ENCODE measurements at regions not wholly inside any gene's neighbourhood (a gene's known extent, or its start where the extent isn't known, plus 50 kb on each side); places are given as distances from the start of the nearest gene placed in this dataset.

GRCh38 chr7:85619236-85619635 is 432.4 kb upstream of the SEMA3D start:
- no peak overlapping the region for H3K4me3 ChIP-seq (ENCODE audit: low read length)
- DNase-seq = no peak
- no peak overlapping the region for H3K27ac ChIP-seq (ENCODE audit: low read length)
- peaks cover 4% of the 10 kb centered on the region for H3K9me3 ChIP-seq (ENCODE audit: control insufficient read depth, low read depth, low read length)
- no peaks in the 10 kb centered on the region for H3K27me3 ChIP-seq (ENCODE audit: control insufficient read depth, insufficient read depth, low read length)
- no peaks in the 10 kb centered on the region for H3K36me3 ChIP-seq (ENCODE audit: control insufficient read depth, insufficient read depth, low read length)
- H3K4me1 ChIP-seq (ENCODE audit: control insufficient read depth, insufficient read depth, low read length) = no peaks in the 10 kb centered on the region
- 60% methylated on average over 1 of the region's 1 CpG for WGBS (ENCODE audit: insufficient coverage, low lambda C conversion rate)

DNA sequence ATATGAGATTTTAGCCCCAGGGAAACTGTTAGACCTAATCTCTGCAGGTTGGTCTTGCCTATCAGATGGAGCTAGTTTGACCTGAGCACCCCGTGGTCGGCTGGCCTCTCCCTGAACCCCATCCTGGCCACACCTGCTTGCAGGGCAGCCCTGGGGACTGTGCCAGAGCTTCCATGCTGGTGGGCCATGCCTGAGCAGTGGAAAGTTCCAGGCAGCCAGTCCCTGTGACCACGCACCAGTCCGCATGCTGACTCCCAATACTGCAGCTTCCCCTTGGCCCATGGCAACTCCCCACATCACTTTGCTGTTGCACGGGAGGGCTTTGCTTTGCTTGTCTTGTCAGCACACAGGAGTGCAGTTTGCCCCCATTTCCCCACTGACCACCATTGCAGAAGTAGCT is 427.8 kb upstream of the SEMA3D start:
- DNase-seq = no peak
- no peaks in the 10 kb centered on the region for H3K27me3 ChIP-seq (ENCODE audit: control insufficient read depth, insufficient read depth, low read length)
- no peaks in the 10 kb centered on the region for H3K36me3 ChIP-seq (ENCODE audit: control insufficient read depth, insufficient read depth, low read length)
- WGBS (ENCODE audit: insufficient coverage, low lambda C conversion rate) = no CpG with 5 or more reads among the region's 5 CpGs
- H3K9me3 ChIP-seq (ENCODE audit: control insufficient read depth, low read depth, low read length) = no peaks in the 10 kb centered on the region
- no peaks in the 10 kb centered on the region for H3K4me1 ChIP-seq (ENCODE audit: control insufficient read depth, insufficient read depth, low read length)
- no peak overlapping the region for H3K27ac ChIP-seq (ENCODE audit: low read length)
- H3K4me3 ChIP-seq (ENCODE audit: low read length) = no peak overlapping the region

GRCh38 chr7:85612514-85612913 is 425.7 kb upstream of the SEMA3D start:
- H3K4me3 ChIP-seq (ENCODE audit: low read length) = no peak overlapping the region

GRCh38 chr7:85608804-85609203 is 421.9 kb upstream of the SEMA3D start:
- Histone ChIP-seq H3K9me3 (ENCODE audit: control insufficient read depth, low read depth, low read length) (no peaks in the 10 kb centered on the region), H3K4me1 (ENCODE audit: control insufficient read depth, insufficient read depth, low read length) (no peaks in the 10 kb centered on the region), H3K27me3 (ENCODE audit: control insufficient read depth, insufficient read depth, low read length) (no peaks in the 10 kb centered on the region), H3K4me3 (ENCODE audit: low read length) (no peak overlapping the region), H3K27ac (ENCODE audit: low read length) (no peak overlapping the region), H3K36me3 (ENCODE audit: control insufficient read depth, insufficient read depth, low read length) (no peaks in the 10 kb centered on the region)
- DNase-seq = no peak

More at GRCh38 chr7:85612514-85612913, 425.7 kb upstream of the SEMA3D start:
- no peaks in the 10 kb centered on the region for H3K36me3 ChIP-seq (ENCODE audit: control insufficient read depth, insufficient read depth, low read length)
- H3K4me1 ChIP-seq (ENCODE audit: control insufficient read depth, insufficient read depth, low read length) = no peaks in the 10 kb centered on the region
- H3K27ac ChIP-seq (ENCODE audit: low read length) = no peak overlapping the region
- no peaks in the 10 kb centered on the region for H3K27me3 ChIP-seq (ENCODE audit: control insufficient read depth, insufficient read depth, low read length)
- H3K9me3 ChIP-seq (ENCODE audit: control insufficient read depth, low read depth, low read length) = no peaks in the 10 kb centered on the region
- DNase-seq = no peak

DNA sequence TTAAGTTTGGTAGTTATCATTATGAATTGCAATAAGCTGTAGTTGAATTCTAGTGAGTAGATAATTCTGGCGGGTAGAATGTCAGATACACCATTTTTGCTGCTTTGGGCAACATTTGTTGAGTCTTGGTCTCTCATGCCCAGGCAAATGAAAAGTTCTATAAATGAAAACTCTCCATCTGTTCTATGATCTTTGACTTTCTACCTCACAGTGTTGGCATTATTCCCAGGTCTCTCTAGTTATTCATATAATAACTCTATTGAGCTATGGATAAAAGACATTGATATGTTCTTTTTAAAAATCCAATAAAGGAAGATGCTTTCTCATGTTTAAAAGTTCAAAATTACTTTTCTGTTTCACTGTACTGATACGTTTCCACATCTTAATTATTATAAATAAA is 415.3 kb upstream of the SEMA3D start:
- WGBS (ENCODE audit: insufficient coverage, low lambda C conversion rate) = 67% methylated on average over 1 of the region's 2 CpGs
- H3K9me3 ChIP-seq (ENCODE audit: control insufficient read depth, low read depth, low read length) = no peaks in the 10 kb centered on the region
- no peaks in the 10 kb centered on the region for H3K27me3 ChIP-seq (ENCODE audit: control insufficient read depth, insufficient read depth, low read length)
- DNase-seq = no peak
- no peaks in the 10 kb centered on the region for H3K36me3 ChIP-seq (ENCODE audit: control insufficient read depth, insufficient read depth, low read length)
- H3K27ac ChIP-seq (ENCODE audit: low read length) = no peak overlapping the region
- no peak overlapping the region for H3K4me3 ChIP-seq (ENCODE audit: low read length)
- no peaks in the 10 kb centered on the region for H3K4me1 ChIP-seq (ENCODE audit: control insufficient read depth, insufficient read depth, low read length)

- no peak overlapping the region for H3K27ac ChIP-seq (ENCODE audit: low read length)
- no peaks in the 10 kb centered on the region for H3K36me3 ChIP-seq (ENCODE audit: control insufficient read depth, insufficient read depth, low read length)
- DNase-seq = peak in 1 of 2 donors; percentile 2
- H3K4me1 ChIP-seq (ENCODE audit: control insufficient read depth, insufficient read depth, low read length) = no peaks in the 10 kb centered on the region
- no peaks in the 10 kb centered on the region for H3K9me3 ChIP-seq (ENCODE audit: control insufficient read depth, low read depth, low read length)
- WGBS (ENCODE audit: insufficient coverage, low lambda C conversion rate) = 0% methylated on average over 1 of the region's 3 CpGs
- no peaks in the 10 kb centered on the region for H3K27me3 ChIP-seq (ENCODE audit: control insufficient read depth, insufficient read depth, low read length)
- no peak overlapping the region for H3K4me3 ChIP-seq (ENCODE audit: low read length)
Measured at GRCh38 chr7:85600395-85600794, 413.5 kb upstream of the SEMA3D start.

GRCh38 chr7:85596827-85597226 is 410.0 kb upstream of the SEMA3D start:
- no CpG with 5 or more reads among the region's 2 CpGs for WGBS (ENCODE audit: insufficient coverage, low lambda C conversion rate)
- Histone ChIP-seq H3K4me1 (ENCODE audit: control insufficient read depth, insufficient read depth, low read length) (no peaks in the 10 kb centered on the region), H3K9me3 (ENCODE audit: control insufficient read depth, low read depth, low read length) (no peaks in the 10 kb centered on the region), H3K27me3 (ENCODE audit: control insufficient read depth, insufficient read depth, low read length) (no peaks in the 10 kb centered on the region), H3K4me3 (ENCODE audit: low read length) (no peak overlapping the region), H3K36me3 (ENCODE audit: control insufficient read depth, insufficient read depth, low read length) (no peaks in the 10 kb centered on the region), H3K27ac (ENCODE audit: low read length) (no peak overlapping the region)
- no peak for DNase-seq

DNA sequence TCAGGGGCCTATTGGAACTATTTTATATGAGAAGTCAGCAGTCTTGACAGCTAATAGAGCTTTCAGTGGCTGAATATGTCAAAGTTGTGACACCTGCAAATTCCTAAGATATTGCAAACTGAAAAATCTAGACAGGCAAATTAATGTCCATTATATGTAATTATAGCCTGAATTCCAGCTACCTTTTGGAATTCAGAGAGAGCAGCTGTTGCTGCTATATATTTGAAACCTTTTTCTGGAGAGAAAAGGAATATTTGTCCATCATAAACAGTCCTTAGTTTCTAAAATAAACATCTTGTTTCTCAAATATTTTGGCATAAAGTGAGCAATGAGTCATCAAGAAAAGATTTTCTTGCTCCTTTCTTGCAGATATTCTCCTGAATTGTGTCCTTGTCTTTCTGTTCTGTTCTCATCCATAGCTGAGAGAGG is 408.9 kb upstream of the SEMA3D start:
- Histone ChIP-seq H3K4me3 (ENCODE audit: low read length) (no peak overlapping the region), H3K27me3 (ENCODE audit: control insufficient read depth, insufficient read depth, low read length) (no peaks in the 10 kb centered on the region), H3K9me3 (ENCODE audit: control insufficient read depth, low read depth, low read length) (no peaks in the 10 kb centered on the region), H3K4me1 (ENCODE audit: control insufficient read depth, insufficient read depth, low read length) (no peaks in the 10 kb centered on the region), H3K27ac (ENCODE audit: low read length) (no peak overlapping the region), H3K36me3 (ENCODE audit: control insufficient read depth, insufficient read depth, low read length) (no peaks in the 10 kb centered on the region)
- no peak for DNase-seq

- H3K4me3 ChIP-seq (ENCODE audit: low read length) = no peak overlapping the region
- H3K9me3 ChIP-seq (ENCODE audit: control insufficient read depth, low read depth, low read length) = no peaks in the 10 kb centered on the region
- no peaks in the 10 kb centered on the region for H3K4me1 ChIP-seq (ENCODE audit: control insufficient read depth, insufficient read depth, low read length)
- H3K27ac ChIP-seq (ENCODE audit: low read length) = no peak overlapping the region
- no CpG with 5 or more reads among the region's 3 CpGs for WGBS (ENCODE audit: insufficient coverage, low lambda C conversion rate)
- no peaks in the 10 kb centered on the region for H3K27me3 ChIP-seq (ENCODE audit: control insufficient read depth, insufficient read depth, low read length)
- no peaks in the 10 kb centered on the region for H3K36me3 ChIP-seq (ENCODE audit: control insufficient read depth, insufficient read depth, low read length)
- no peak for DNase-seq
Measured at GRCh38 chr7:85593355-85593754, 406.5 kb upstream of the SEMA3D start.

GRCh38 chr7:85587785-85588184 is 400.9 kb upstream of the SEMA3D start:
- no peaks in the 10 kb centered on the region for H3K9me3 ChIP-seq (ENCODE audit: control insufficient read depth, low read depth, low read length)
- no peak overlapping the region for H3K4me3 ChIP-seq (ENCODE audit: low read length)
- H3K27me3 ChIP-seq (ENCODE audit: control insufficient read depth, insufficient read depth, low read length) = no peaks in the 10 kb centered on the region
- no peak for DNase-seq
- H3K27ac ChIP-seq (ENCODE audit: low read length) = no peak overlapping the region
- H3K4me1 ChIP-seq (ENCODE audit: control insufficient read depth, insufficient read depth, low read length) = no peaks in the 10 kb centered on the region
- no peaks in the 10 kb centered on the region for H3K36me3 ChIP-seq (ENCODE audit: control insufficient read depth, insufficient read depth, low read length)

- no peaks in the 10 kb centered on the region for H3K4me1 ChIP-seq (ENCODE audit: control insufficient read depth, insufficient read depth, low read length)
- DNase-seq = no peak
- H3K36me3 ChIP-seq (ENCODE audit: control insufficient read depth, insufficient read depth, low read length) = no peaks in the 10 kb centered on the region
- no peak overlapping the region for H3K27ac ChIP-seq (ENCODE audit: low read length)
- WGBS (ENCODE audit: insufficient coverage, low lambda C conversion rate) = 81% methylated on average over 3 of the region's 3 CpGs
- H3K4me3 ChIP-seq (ENCODE audit: low read length) = no peak overlapping the region
- no peaks in the 10 kb centered on the region for H3K9me3 ChIP-seq (ENCODE audit: control insufficient read depth, low read depth, low read length)
- H3K27me3 ChIP-seq (ENCODE audit: control insufficient read depth, insufficient read depth, low read length) = no peaks in the 10 kb centered on the region
Measured at GRCh38 chr7:85586091-85586490, 399.2 kb upstream of the SEMA3D start.

Measured in large intestine (tissue), 3 donors.